ENCODE measurements at regions not wholly inside any gene's neighbourhood (a gene's known extent, or its start where the extent isn't known, plus 50 kb on each side); places are given as distances from the start of the nearest gene placed in this dataset.

GRCh38 chr6:8361259-8361658 lies 74.1 kb downstream of the SLC35B3 start:
- H3K36me3 ChIP-seq = no peaks in the 10 kb centered on the region
- H3K27me3 ChIP-seq = peaks cover 2% of the 10 kb centered on the region; the same call in 1 of the 2 replicates
- no peak overlapping the region for H3K4me3 ChIP-seq
- H3K9me3 ChIP-seq = no peaks in the 10 kb centered on the region
- no peak for DNase-seq

- Histone ChIP-seq H3K36me3 (no peaks in the 10 kb centered on the region), H3K9me3 (no peaks in the 10 kb centered on the region), H3K27me3 (no peaks in the 10 kb centered on the region), H3K4me3 (no peak overlapping the region)
- no peak for DNase-seq
Observed at GRCh38 chr6:8352966-8353340, 82.4 kb downstream of the SLC35B3 start.

GRCh38 chr6:8352335-8352965 lies 82.9 kb downstream of the SLC35B3 start:
- Histone ChIP-seq H3K9me3 (no peaks in the 10 kb centered on the region), H3K36me3 (no peaks in the 10 kb centered on the region), H3K4me3 (no peak overlapping the region), H3K27me3 (no peaks in the 10 kb centered on the region)
- no peak for DNase-seq

GRCh38 chr6:8343600-8343999 lies 91.7 kb downstream of the SLC35B3 start:
- H3K27me3 ChIP-seq = no peaks in the 10 kb centered on the region
- no peaks in the 10 kb centered on the region for H3K36me3 ChIP-seq
- no peaks in the 10 kb centered on the region for H3K9me3 ChIP-seq
- no peak for DNase-seq
- no peak overlapping the region for H3K4me3 ChIP-seq

- Histone ChIP-seq H3K9me3 (no peaks in the 10 kb centered on the region), H3K27me3 (no peaks in the 10 kb centered on the region), H3K36me3 (no peaks in the 10 kb centered on the region), H3K4me3 (no peak overlapping the region)
- DNase-seq = no peak
Observed at GRCh38 chr6:8342241-8342819, 93.0 kb downstream of the SLC35B3 start.

- Histone ChIP-seq H3K9me3 (no peaks in the 10 kb centered on the region), H3K36me3 (no peaks in the 10 kb centered on the region), H3K4me3 (no peak overlapping the region), H3K27me3 (no peaks in the 10 kb centered on the region)
- DNase-seq = no peak
Observed at GRCh38 chr6:8337147-8337546, 98.2 kb downstream of the SLC35B3 start.

GRCh38 chr6:8336406-8337057 lies 98.8 kb downstream of the SLC35B3 start:
- H3K36me3 ChIP-seq = no peaks in the 10 kb centered on the region
- H3K27me3 ChIP-seq = no peaks in the 10 kb centered on the region
- no peaks in the 10 kb centered on the region for H3K9me3 ChIP-seq
- H3K4me3 ChIP-seq = no peak overlapping the region
- DNase-seq = no peak

GRCh38 chr6:8335896-8336295 lies 99.4 kb downstream of the SLC35B3 start:
- H3K9me3 ChIP-seq = no peaks in the 10 kb centered on the region
- no peaks in the 10 kb centered on the region for H3K36me3 ChIP-seq
- H3K27me3 ChIP-seq = no peaks in the 10 kb centered on the region
- no peak overlapping the region for H3K4me3 ChIP-seq
- DNase-seq = no peak

GRCh38 chr6:8335381-8335780 lies 100.0 kb downstream of the SLC35B3 start:
- no peak for DNase-seq
- Histone ChIP-seq H3K36me3 (no peaks in the 10 kb centered on the region), H3K27me3 (no peaks in the 10 kb centered on the region), H3K9me3 (no peaks in the 10 kb centered on the region), H3K4me3 (no peak overlapping the region)

- DNase-seq = no peak
- no peaks in the 10 kb centered on the region for H3K27me3 ChIP-seq
- no peaks in the 10 kb centered on the region for H3K9me3 ChIP-seq
- H3K4me3 ChIP-seq = no peak overlapping the region
- H3K36me3 ChIP-seq = no peaks in the 10 kb centered on the region
Observed at GRCh38 chr6:8334113-8334512, 101.2 kb downstream of the SLC35B3 start.

GRCh38 chr6:8329562-8329961 lies 105.8 kb downstream of the SLC35B3 start:
- Histone ChIP-seq H3K27me3 (no peaks in the 10 kb centered on the region), H3K36me3 (no peaks in the 10 kb centered on the region), H3K4me3 (no peak overlapping the region), H3K9me3 (no peaks in the 10 kb centered on the region)
- no peak for DNase-seq

- Histone ChIP-seq H3K9me3 (no peaks in the 10 kb centered on the region), H3K27me3 (no peaks in the 10 kb centered on the region), H3K36me3 (no peaks in the 10 kb centered on the region), H3K4me3 (no peak overlapping the region)
- no peak for DNase-seq
Observed at GRCh38 chr6:8325743-8326142, 109.6 kb downstream of the SLC35B3 start.

- no peak overlapping the region for H3K4me3 ChIP-seq
- DNase-seq = no peak
- no peaks in the 10 kb centered on the region for H3K27me3 ChIP-seq
- no peaks in the 10 kb centered on the region for H3K9me3 ChIP-seq
- no peaks in the 10 kb centered on the region for H3K36me3 ChIP-seq
Observed at GRCh38 chr6:8322659-8323058, 112.7 kb downstream of the SLC35B3 start.

- Histone ChIP-seq H3K27me3 (no peaks in the 10 kb centered on the region), H3K9me3 (no peaks in the 10 kb centered on the region), H3K4me3 (no peak overlapping the region), H3K36me3 (no peaks in the 10 kb centered on the region)
- no peak for DNase-seq
Observed at GRCh38 chr6:8321671-8322404, 113.5 kb downstream of the SLC35B3 start.

GRCh38 chr6:8315154-8315553 lies 120.2 kb downstream of the SLC35B3 start:
- Histone ChIP-seq H3K27me3 (no peaks in the 10 kb centered on the region), H3K36me3 (no peaks in the 10 kb centered on the region), H3K9me3 (no peaks in the 10 kb centered on the region), H3K4me3 (no peak overlapping the region)
- DNase-seq = no peak

GRCh38 chr6:8301502-8301901 lies 133.8 kb downstream of the SLC35B3 start:
- DNase-seq = no peak
- Histone ChIP-seq H3K36me3 (no peaks in the 10 kb centered on the region), H3K9me3 (no peaks in the 10 kb centered on the region), H3K27me3 (no peaks in the 10 kb centered on the region), H3K4me3 (no peak overlapping the region)

GRCh38 chr6:8299034-8299433 lies 136.3 kb downstream of the SLC35B3 start:
- no peaks in the 10 kb centered on the region for H3K36me3 ChIP-seq
- H3K9me3 ChIP-seq = no peaks in the 10 kb centered on the region
- H3K4me3 ChIP-seq = no peak overlapping the region
- no peaks in the 10 kb centered on the region for H3K27me3 ChIP-seq
- no peak for DNase-seq

Measured in MG63 (cell line).